HG03095 (cell line): ENCODE measurements at regions not wholly inside any gene's neighbourhood (a gene's known extent, or its start where the extent isn't known, plus 50 kb on each side); places are given as distances from the start of the nearest gene placed in this dataset.

Experiments used
- ATAC-seq: cut with Tn5 transposase; IDR thresholded peaks from one replicate; pipeline ENCODE4 v1.9.1; 2021; ENCODE audit warnings: moderate library complexity; ENCODE audit not compliant: unreplicated experiment

DNA sequence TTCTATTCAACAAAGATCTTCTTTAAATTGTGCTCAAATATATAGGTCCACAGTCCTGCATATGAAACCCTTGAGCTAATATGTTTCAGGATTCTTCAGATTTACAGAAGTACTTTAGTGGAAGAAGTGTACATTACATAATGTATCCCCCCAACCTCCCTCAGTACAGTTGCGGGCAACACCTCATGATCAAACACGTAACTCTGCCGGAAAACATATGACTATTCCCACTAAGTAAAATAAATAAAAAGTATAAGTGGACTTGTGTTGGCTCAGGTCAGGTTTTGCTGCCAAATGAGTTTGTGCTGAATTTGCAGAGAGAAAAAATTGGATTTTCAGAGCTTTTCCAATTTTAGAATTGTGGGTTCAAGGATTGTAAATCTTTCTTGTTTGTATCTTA lies 267.6 kb upstream of the MDFIC2 start:
- no peak for ATAC-seq

DNA sequence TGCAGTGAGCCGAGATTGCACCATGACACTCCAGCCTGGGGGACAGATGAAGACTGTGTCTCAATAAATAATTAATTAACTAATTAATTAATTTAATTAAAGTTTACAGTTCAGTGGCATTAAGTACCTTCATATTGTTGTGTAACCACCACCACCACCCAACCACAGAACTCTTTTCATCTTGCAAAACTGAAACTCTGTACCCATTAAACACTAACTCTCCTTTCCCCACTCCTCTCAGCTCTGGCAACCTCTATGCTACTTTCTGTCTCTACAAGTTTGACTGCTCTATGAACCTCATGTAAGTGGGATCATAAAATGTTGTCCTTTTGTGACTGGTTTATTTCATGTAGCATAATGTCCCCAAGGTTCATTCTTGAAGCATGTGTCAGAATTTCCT lies 259.3 kb upstream of the MDFIC2 start:
- ATAC-seq: no peak

DNA sequence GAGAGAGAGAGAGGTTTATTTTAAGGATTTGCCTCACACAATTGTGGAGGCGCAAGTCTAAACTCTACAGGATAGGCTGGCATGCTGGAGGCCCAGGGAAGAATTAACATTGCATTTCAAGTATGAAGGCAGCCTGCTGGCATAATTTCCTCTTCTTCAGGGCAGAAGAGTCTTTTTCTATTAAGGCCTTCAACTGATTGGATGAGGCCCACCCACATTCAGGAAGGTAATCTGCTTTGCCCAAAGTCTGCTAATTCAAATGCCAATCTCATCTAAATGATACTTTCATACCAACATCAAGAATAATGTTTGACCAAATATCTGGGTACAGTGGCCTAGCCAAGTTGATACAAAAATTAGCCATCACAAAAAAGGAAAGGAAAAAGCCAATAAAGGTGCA lies 258.1 kb upstream of the MDFIC2 start:
- ATAC-seq: no peak

DNA sequence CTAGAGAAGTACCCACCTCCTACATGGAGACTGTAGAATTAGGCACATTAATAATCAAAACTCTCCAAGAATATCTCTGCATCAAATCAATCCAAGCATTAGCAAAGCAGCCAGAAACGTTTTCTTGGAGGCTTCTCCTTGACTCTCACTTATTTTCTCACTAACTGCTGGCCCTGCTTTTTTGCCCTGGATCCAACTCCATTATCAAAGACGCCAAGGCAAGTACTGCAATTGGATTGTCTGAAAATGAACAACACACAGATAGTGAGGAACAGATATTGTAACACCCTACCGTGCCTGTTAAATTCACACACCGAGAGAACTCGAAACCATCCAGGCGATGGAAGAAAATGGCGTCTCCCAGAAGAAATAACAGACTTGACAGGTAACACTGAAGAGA lies 256.2 kb upstream of the MDFIC2 start:
- no peak for ATAC-seq

DNA sequence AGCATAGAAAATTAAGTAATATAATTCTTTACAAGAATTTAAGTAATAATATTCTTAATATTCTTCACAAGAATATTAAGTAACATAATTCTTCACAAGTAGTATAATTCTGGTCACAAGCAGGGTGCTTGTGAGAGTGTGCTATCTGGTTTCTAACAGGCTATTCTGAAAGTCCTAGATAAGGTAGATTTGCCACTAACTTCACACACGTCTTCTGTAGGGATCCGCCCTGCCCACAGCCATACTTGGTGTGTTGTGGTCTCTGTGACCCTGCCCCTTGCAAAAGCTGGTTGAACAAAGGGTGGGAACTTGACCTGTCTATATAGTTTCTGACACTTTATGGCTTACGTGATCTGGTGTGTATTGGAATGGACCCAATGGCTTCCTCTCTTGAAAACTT lies 253.4 kb upstream of the MDFIC2 start:
- ATAC-seq: no peak

DNA sequence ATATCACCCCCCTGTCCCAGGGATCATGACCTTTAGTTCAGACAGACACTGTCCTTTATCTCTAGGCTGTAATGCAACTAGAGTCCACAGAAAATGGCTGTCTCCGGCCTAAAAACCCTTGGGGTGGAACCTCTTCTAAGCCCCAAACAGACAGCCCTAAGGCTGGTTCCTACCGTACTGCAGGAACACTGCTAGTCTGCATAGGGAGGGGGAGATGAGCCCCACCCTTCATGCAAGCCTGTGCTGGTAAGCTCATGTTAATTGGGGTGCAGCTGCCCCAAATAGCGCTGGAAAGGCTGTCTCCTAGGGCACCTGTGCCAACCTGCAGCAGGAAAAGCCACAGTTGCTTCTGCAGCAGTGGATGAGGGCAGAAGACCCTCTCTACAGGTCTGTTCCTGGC lies 252.1 kb upstream of the MDFIC2 start:
- no peak for ATAC-seq

DNA sequence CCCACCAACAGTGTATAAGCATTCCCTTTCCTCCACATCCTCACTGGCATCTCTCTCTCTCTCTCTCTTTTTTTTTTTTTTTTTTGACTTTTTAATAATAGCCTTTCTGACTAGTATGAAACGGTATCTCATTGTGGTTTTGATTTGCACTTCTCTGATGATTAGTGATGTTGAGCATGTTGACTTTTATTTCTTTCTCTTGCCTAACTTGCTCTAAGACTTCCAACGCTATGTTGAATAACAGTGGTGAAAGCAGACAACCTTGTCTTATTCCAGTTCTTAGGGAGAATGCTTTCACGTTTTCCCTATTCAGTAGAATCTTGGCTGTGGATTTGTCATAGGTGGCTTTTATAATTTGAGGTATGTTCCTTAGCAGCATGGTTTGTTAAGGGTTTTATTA lies 249.4 kb upstream of the MDFIC2 start:
- ATAC-seq: no peak

DNA sequence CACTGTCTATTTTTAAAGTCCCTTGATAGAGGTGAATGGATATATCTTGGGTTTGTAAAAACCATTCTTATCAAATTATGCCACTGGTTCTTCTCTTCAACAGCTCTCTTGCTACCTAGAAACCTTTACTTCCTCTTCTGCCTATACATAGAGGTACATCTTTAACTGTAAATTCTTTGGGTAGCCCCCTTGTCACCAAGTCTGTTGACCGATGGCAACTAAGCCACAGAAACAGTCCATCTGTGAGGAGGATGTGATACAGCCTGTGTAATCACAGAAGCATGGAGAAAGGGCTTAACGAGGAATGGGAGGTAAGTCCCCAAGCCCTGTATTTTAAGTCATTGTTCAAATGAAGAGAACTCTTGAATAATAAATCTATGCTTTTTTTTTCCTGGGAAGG lies 246.5 kb upstream of the MDFIC2 start:
- ATAC-seq: no peak

DNA sequence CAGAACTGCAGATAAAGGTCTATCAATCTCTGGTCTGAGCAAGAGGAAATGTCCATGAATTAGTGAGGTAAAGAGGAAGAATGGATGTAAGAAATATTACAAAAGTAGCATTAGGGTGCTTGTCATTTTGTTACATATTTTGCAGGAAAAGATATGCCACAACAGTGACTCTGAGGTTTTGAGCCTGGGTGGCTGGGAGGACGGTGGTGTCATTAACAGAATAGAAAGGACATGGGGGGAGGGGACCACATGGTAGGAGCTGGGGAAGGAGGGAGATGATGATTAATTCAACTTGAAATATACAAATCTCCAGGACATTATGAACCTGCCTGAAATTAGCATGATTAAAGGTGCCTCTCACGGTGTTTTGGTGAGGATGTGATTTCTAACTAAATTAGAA lies 245.5 kb upstream of the MDFIC2 start:
- no peak for ATAC-seq

DNA sequence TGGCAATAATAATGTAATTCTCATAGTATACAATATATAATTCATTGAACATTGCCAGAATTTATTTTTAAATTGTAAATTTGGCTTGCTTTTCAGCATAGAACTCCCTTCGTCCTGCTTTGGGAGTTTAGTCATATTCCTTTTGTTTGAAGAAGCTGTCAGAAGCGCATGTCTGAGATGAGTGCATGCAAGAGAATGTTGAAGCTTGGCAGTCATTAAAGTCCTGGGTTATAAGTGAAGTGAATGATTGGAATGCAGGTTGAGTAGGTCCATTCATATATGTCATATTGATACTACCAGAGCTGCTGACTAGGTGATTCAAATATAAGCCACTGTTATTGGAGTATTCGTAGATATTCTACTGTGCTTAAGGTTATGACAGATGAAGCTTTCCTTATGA lies 243.6 kb upstream of the MDFIC2 start:
- no peak for ATAC-seq

DNA sequence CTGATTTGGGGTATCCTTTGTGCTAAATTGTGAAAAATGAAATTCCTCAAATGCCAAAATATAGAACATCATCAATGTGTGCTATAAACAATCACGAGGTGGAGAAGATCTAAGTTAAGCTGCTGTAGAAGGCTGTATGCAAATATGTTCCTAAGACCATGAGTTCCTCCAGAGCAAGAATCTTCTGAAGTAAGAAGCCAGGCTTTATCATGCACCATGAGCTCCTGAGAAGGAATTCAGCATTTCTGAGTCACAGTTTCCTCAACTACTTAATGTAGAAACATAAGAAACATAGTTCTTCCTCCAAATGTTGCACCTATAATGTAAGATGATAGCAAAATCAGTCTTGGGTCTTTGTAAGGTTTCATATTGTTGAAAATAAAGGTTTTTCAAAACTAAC lies 241.7 kb upstream of the MDFIC2 start:
- ATAC-seq: no peak

DNA sequence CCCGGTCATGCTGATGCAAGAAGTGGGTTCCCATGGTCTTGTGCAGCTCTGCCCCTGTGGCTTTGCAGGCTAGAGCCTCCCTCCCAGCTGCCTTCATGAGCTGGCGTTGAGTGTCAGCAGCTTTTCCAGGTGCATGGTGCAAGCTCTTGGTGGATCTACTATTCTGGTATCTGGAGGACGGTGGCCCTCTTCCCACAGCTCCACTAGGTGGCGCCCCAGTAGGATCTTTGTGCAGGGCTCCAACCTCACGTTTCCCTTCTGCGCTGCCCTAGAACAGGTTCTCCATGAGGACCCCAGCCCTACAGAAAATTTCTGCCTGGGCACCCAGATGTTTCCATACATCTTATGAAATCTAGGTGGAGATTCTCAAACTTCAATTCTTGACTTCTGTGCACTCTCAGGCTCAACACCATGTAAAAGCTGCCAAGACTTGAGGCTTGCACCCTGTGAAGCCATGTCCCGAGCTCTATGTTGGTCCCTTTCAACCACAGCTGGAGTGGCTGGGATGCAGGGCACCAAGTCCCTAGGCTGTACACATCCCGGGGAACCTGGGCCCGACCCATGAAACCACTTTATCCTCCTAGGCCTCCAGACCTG lies 238.4 kb upstream of the MDFIC2 start:
- peak; percentile 84 for ATAC-seq

DNA sequence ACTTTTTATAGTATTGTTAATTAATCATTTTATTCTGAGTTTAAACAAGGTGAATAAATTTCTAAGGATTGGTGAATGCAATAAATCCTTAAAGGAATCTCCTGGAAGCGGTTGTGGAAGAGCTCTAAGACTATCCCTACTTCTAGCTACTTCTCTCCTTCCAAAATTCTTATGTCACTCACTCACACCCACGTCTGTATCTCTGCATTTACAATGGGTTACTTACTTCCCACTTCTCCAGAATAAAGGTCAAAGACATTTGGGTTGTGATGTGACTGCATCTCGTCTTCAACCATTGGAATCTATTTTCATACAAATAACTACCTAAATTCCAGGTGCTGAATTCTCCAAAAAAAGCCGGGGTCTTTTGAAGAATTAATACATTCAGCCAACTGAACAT lies 234.2 kb upstream of the MDFIC2 start:
- no peak for ATAC-seq

DNA sequence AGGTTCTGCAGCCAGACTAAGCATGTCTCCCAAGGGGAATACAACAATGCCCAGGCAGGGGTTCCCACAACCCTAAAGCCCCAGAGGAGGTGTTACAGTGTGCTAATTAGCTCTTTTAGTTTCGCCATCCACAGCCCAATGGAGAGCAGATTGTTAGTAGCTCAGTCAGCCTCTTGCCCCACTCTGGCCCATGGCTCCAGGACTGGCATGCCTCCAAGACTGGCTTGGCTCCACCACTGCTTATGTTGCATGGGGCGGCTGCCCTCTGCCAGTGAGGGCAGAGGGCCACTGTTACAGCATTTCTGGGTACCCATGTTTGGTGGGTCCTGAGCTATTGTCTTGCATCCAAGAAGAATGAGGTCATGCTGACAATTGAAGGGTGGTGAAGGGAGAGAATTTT lies 231.1 kb upstream of the MDFIC2 start:
- ATAC-seq: no peak

DNA sequence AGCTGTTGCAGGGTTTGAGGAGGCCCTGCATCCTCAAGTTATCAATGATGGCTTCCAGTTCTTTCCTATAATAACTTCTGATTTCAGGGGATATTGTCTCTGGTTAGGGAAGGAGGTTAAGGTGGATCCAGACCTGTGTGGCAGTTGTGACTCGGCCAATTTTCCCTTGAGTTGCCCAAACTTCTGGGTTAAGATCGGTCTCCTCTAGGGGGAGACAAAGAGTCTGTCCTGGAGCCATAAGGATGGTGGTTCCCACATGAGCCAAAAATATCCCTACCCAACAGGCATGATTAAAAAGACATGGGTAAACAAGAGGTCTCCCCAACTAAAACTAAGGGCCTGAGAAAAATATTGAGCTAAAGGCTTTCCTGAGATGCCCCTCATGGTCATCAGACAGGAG lies 227.5 kb upstream of the MDFIC2 start:
- no peak for ATAC-seq

DNA sequence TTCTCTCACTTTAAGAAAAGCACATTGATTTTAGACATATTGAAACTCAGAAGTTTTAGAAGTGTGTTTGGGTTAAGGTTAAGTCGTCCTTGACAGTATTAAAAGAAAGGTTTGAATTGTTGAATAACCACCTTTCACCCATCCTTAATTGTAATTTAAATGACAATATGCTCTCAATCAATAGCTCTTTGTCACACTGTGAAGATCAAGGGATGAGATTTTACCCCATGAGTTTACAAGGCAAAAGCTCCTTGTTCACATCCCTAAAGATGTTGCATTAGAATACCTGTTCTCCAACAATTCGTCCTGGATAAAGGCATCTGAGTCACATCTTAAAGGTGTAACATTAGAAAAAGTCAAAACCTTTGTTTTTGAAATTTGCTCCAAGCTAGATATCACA lies 220.4 kb upstream of the MDFIC2 start:
- ATAC-seq: no peak

DNA sequence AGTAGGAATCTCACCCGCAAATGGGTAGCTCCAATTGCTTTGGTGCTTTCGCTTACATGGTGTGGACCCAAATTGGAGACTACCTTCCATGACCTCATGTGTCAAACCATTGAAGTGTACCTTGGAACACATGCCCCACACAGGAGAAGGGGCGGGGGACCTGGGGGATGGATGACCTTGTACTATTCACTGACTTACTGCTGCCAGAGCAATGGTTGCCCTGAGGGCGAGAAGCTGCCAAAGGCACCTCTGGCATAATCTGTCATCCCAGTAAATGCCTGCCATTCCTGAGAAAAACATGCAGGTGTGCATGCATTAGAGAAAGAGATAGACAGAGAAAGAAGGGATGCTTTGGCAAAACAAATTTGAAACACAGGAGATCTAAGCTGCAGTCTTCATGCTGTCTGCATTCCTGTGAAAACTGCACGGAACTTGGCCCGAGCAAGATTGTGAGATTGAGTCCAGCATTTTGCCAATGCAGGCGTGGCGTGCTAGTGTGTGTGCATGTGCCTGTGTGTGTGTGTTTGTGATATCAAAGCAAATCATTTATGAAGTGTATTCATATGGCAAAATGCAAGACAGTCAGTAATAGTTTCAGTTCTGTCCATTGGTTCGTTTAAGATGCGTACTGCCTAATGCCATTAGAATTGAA lies 219.5 kb upstream of the MDFIC2 start:
- no peak for ATAC-seq

DNA sequence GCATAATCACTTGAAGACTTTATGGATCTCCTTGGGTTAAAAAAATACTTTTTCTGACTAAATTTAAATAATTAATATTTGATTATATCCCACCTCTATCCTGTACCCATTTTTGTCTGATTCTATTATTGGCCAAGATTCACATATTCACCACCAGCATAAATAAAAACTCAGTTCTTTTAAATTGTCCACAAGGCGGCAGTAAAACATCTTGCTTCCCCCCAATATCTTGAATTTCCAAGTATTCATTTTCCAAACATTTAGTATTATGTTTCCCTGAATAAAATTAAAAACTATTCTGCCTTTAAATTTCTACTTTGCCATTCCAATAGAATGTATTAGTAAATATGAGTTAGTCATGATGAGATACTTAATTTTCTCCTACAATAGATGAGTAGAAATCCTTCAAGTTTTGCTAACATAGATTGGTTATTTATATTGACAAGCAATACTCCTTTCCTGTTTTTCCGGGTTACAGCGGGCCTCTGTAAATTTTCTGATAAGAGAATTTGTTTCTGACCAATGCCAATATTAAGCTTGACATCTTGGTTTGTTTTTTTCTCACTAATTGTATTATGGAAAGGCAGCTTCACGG lies 218.7 kb upstream of the MDFIC2 start:
- ATAC-seq: no peak

DNA sequence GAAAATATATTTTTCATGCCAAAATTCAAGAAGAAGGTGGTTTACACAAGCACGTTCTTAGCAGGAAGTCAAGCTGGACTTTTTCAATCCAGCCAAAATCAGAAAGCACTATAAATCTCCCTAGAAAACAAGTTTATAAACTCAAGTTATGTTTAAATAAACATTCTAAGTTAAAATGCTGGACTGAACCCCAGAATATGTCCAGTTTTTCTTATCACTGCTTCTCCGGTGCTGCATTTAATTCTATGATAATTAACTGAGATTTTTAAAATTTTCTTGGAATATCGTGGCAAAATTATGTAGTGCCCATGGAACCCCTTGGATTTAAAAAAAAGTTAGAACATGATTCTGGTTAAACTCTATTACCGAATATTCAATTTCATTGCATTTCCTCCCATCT lies 218.2 kb upstream of the MDFIC2 start:
- no peak for ATAC-seq

DNA sequence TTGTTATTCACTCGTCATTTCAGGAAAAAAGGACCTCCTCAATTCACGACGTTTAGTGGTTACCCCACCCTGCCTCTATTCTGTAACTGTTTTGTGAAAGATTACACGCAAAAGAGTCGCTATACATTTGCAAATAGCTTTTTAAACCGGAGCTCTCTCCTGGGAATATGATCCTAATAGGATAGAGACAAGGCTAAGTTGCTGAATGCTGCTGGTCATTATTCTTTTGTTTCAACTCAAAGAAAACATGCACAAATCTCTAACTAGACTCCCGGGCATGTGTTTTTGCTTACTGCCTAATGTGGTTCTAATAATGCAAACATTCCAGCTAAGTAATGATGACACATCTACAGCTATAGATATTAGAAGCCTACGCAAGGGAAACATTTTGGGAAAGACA lies 214.6 kb upstream of the MDFIC2 start:
- ATAC-seq: no peak

DNA sequence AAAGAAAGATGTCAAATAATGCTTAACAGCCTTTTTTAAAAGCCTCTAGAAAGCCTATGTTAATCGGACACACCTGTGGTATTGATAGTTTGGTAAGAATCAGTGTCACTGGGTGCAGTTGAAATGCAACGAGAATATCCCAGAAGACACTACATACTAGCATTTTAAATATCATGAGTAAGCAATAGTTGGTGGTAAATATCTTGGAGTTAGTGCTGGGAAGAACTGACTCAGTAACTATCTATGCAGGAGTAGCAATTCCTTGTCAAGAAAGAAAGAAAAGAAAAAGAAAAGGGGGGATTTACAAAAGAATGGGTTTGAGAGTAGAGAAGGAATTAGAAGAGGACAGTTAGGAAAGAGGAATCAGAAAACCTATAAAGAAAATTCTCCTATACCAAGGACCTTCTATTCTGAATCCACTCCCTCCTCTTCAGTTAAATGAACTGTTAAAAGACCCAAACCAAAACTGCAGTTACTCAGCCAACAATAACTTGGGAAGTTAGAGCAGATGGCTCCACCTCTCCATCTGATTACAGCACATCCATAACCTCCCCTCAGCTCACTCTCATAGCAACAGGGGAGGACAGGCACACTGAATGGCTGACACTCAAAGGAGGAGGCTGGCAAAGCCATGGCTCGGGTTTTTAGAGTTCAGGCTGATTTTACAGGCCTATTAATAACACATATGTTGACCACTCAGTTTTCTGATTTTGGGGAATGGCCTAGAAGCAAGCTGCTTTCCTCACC lies 207.6 kb upstream of the MDFIC2 start:
- no peak for ATAC-seq

DNA sequence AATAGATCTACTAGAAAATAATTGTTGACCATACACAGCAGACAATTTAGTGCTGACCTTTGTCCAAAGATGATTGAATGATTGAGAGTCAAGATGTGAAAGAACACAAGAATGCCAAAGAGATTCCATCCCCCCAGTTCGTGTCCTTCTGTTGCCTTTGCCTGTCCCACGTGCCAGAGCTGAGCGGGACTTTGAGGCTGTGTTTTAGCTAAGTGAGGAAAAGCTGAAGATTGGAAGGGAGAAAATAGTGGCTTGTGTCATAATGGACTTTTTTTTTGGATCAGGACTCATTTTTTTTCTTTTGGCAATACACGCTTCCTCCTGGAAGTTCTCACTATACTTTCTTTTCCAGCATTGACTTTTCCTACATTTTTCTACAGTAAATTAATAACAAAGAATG lies 206.6 kb upstream of the MDFIC2 start:
- ATAC-seq: no peak
